Central memory CD8-positive, alpha-beta T cell (primary cell): ENCODE measurements at regions not wholly inside any gene's neighbourhood (a gene's known extent, or its start where the extent isn't known, plus 50 kb on each side); places are given as distances from the start of the nearest gene placed in this dataset.
"Not testable (repeated sequence)": the region's sequence is repeated elsewhere in the genome, so short reads cannot be mapped to it uniquely, and the experiment has no call there.

Experiments used
- ATAC-seq: fragments of 150-1000 bp; cut with Tn5 transposase; replicated peaks from 2 replicates; pipeline ENCODE4 v1.10.0; 2022; ENCODE audit warnings: mild to moderate bottlenecking, moderate FRiP score, moderate number of reproducible peaks; ENCODE audit not compliant: poor library complexity, severe bottlenecking; ENCODE audit errors: extremely low read depth
- DNase-seq, 2 donors: peaks; one replicate each; pipeline ENCODE4 v3.0.0; 2021; ENCODE audit warnings: low spot score in 2 of 2
- H3K27ac Mint-ChIP-seq: one replicate; pipeline ENCODE4 v1.8.0; 2022; ENCODE audit warnings: low read depth, mild to moderate bottlenecking, moderate library complexity, mixed read lengths
- H3K27me3 Mint-ChIP-seq: one replicate; pipeline ENCODE4 v1.8.0; 2022; ENCODE audit warnings: mixed read lengths
- H3K36me3 Mint-ChIP-seq: one replicate; pipeline ENCODE4 v1.8.0; 2022; ENCODE audit warnings: mild to moderate bottlenecking, moderate library complexity, mixed read lengths; ENCODE audit not compliant: insufficient read depth
- H3K4me1 Mint-ChIP-seq: one replicate; pipeline ENCODE4 v1.8.0; 2022; ENCODE audit warnings: mixed read lengths
- H3K4me3 Mint-ChIP-seq: one replicate; pipeline ENCODE4 v1.8.0; 2022; ENCODE audit warnings: mild to moderate bottlenecking, moderate library complexity, mixed read lengths
- H3K9me3 Mint-ChIP-seq: one replicate; pipeline ENCODE4 v1.8.0; 2022; ENCODE audit warnings: mixed read lengths

- not testable (repeated sequence) for DNase-seq, H3K36me3 Mint-ChIP-seq, ATAC-seq, H3K4me1 Mint-ChIP-seq, H3K9me3 Mint-ChIP-seq, H3K4me3 Mint-ChIP-seq, H3K27ac Mint-ChIP-seq
- H3K27me3 Mint-ChIP-seq: peaks cover 11% of the 10 kb centered on the region
Measured at GRCh38 chr3:125741991-125742718, 146.9 kb upstream of the OSBPL11 start.

GRCh38 chr3:125742845-125743244 is 147.5 kb upstream of the OSBPL11 start:
- DNase-seq (peak in 1 of 2 donors; percentile 13), ATAC-seq (peak; percentile 58)
- not testable (repeated sequence) for H3K36me3 Mint-ChIP-seq, H3K27ac Mint-ChIP-seq, H3K4me3 Mint-ChIP-seq, H3K9me3 Mint-ChIP-seq, H3K4me1 Mint-ChIP-seq
- H3K27me3 Mint-ChIP-seq: peaks cover 11% of the 10 kb centered on the region

GRCh38 chr3:125757050-125757449 is 161.8 kb upstream of the OSBPL11 start:
- not testable (repeated sequence) for H3K4me1 Mint-ChIP-seq, H3K4me3 Mint-ChIP-seq, H3K36me3 Mint-ChIP-seq, ATAC-seq, DNase-seq, H3K27ac Mint-ChIP-seq, H3K9me3 Mint-ChIP-seq, H3K27me3 Mint-ChIP-seq

- H3K36me3 Mint-ChIP-seq, H3K27ac Mint-ChIP-seq, DNase-seq, H3K27me3 Mint-ChIP-seq, H3K4me3 Mint-ChIP-seq, H3K9me3 Mint-ChIP-seq, ATAC-seq: not testable (repeated sequence)
- H3K4me1 Mint-ChIP-seq: peaks cover 12% of the 10 kb centered on the region
Measured at GRCh38 chr3:125758641-125759130, 163.4 kb upstream of the OSBPL11 start.

- Mint-ChIP-seq H3K4me1 (peaks cover 13% of the 10 kb centered on the region), H3K4me3 (peak overlapping the region; percentile 68), H3K27me3 (peaks cover 17% of the 10 kb centered on the region), H3K27ac (peak overlapping the region; percentile 47)
- not testable (repeated sequence) for H3K9me3 Mint-ChIP-seq, ATAC-seq, H3K36me3 Mint-ChIP-seq
- DNase-seq: peak in 1 of 2 donors; percentile 13
Measured at GRCh38 chr3:125762601-125763000, 167.3 kb upstream of the OSBPL11 start.

GRCh38 chr3:125766285-125766826 is 171.1 kb upstream of the OSBPL11 start:
- H3K27me3 Mint-ChIP-seq: peaks cover 17% of the 10 kb centered on the region
- DNase-seq (peak; percentile 48 to 58), ATAC-seq (peak; percentile 54)
- H3K4me1 Mint-ChIP-seq: peaks cover 13% of the 10 kb centered on the region
- H3K27ac Mint-ChIP-seq: peak overlapping the region; percentile 92
- H3K9me3 Mint-ChIP-seq, H3K36me3 Mint-ChIP-seq: not testable (repeated sequence)
- H3K4me3 Mint-ChIP-seq: peak overlapping the region; percentile 81

- Mint-ChIP-seq H3K27ac (peak overlapping the region; percentile 92), H3K27me3 (peaks cover 17% of the 10 kb centered on the region), H3K4me3 (peak overlapping the region; percentile 81), H3K4me1 (peaks cover 13% of the 10 kb centered on the region)
- ATAC-seq, H3K9me3 Mint-ChIP-seq, H3K36me3 Mint-ChIP-seq: not testable (repeated sequence)
- peak in 1 of 2 donors; percentile 23 for DNase-seq
Measured at GRCh38 chr3:125766931-125767330, 171.6 kb upstream of the OSBPL11 start.

GRCh38 chr3:125767641-125768040 is 172.3 kb upstream of the OSBPL11 start:
- H3K4me3 Mint-ChIP-seq: peak overlapping the region; percentile 81
- peaks cover 17% of the 10 kb centered on the region for H3K27me3 Mint-ChIP-seq
- H3K9me3 Mint-ChIP-seq: no peaks in the 10 kb centered on the region
- peaks cover 8% of the 10 kb centered on the region for H3K4me1 Mint-ChIP-seq
- H3K36me3 Mint-ChIP-seq: peaks cover 4% of the 10 kb centered on the region
- H3K27ac Mint-ChIP-seq: peak overlapping the region; percentile 92
- no peak for DNase-seq
- ATAC-seq: no peak

GRCh38 chr3:125768821-125769220 is 173.5 kb upstream of the OSBPL11 start:
- ATAC-seq, DNase-seq, H3K4me1 Mint-ChIP-seq, H3K27ac Mint-ChIP-seq, H3K9me3 Mint-ChIP-seq, H3K4me3 Mint-ChIP-seq, H3K36me3 Mint-ChIP-seq: not testable (repeated sequence)
- H3K27me3 Mint-ChIP-seq: peaks cover 17% of the 10 kb centered on the region

GRCh38 chr3:125771506-125771905 is 176.2 kb upstream of the OSBPL11 start:
- ATAC-seq, H3K27ac Mint-ChIP-seq, H3K4me1 Mint-ChIP-seq, H3K27me3 Mint-ChIP-seq, DNase-seq, H3K36me3 Mint-ChIP-seq, H3K9me3 Mint-ChIP-seq, H3K4me3 Mint-ChIP-seq: not testable (repeated sequence)

GRCh38 chr3:125774433-125775034 is 179.2 kb upstream of the OSBPL11 start:
- DNase-seq, H3K4me3 Mint-ChIP-seq, H3K36me3 Mint-ChIP-seq, H3K9me3 Mint-ChIP-seq, H3K27ac Mint-ChIP-seq, ATAC-seq, H3K4me1 Mint-ChIP-seq, H3K27me3 Mint-ChIP-seq: not testable (repeated sequence)

- not testable (repeated sequence) for H3K27me3 Mint-ChIP-seq, H3K9me3 Mint-ChIP-seq, DNase-seq, H3K4me1 Mint-ChIP-seq, H3K27ac Mint-ChIP-seq, H3K4me3 Mint-ChIP-seq, H3K36me3 Mint-ChIP-seq, ATAC-seq
Measured at GRCh38 chr3:125775106-125775505, 179.8 kb upstream of the OSBPL11 start.
